Mesenchymal stem cell (in vitro differentiated cells and primary cell): ENCODE measurements at regions not wholly inside any gene's neighbourhood (a gene's known extent, or its start where the extent isn't known, plus 50 kb on each side); places are given as distances from the start of the nearest gene placed in this dataset.

Experiments
- DNase-seq: peaks from one replicate; pipeline ENCODE4 v3.0.0-alpha.2; 2013
- H2AFZ ChIP-seq: one replicate; pipeline ENCODE4 v1.6.1; 2013; ENCODE audit warnings: low read depth, mild to moderate bottlenecking, control low read depth, inconsistent platforms, low read length, moderate library complexity
- H2AK5ac ChIP-seq: 2 replicates; pipeline ENCODE4 v1.6.1; 2013; ENCODE audit warnings: low read length, moderate library complexity, mild to moderate bottlenecking, inconsistent platforms; ENCODE audit not compliant: severe bottlenecking
- H2BK120ac ChIP-seq: one replicate; pipeline ENCODE4 v1.6.1; 2013; ENCODE audit warnings: low read depth, mild to moderate bottlenecking, inconsistent platforms, low read length, moderate library complexity
- H2BK12ac ChIP-seq, 2 experiments: one replicate each; pipeline ENCODE4 v1.6.1; 2013; ENCODE audit warnings: inconsistent platforms in 2 of 2, low read length in 2 of 2, mild to moderate bottlenecking in 2 of 2, moderate library complexity in 2 of 2, control low read depth in 1 of 2
- H2BK15ac ChIP-seq: one replicate; pipeline ENCODE4 v1.6.1; 2013; ENCODE audit warnings: mild to moderate bottlenecking, low read depth, inconsistent platforms; ENCODE audit not compliant: poor library complexity, severe bottlenecking
- H2BK5ac ChIP-seq: 2 replicates; pipeline ENCODE4 v1.6.1; 2013; ENCODE audit warnings: low read depth, mild to moderate bottlenecking, low read length, control low read depth, inconsistent platforms; ENCODE audit not compliant: poor library complexity, severe bottlenecking
- H3K14ac ChIP-seq, 2 experiments: one replicate each; pipeline ENCODE4 v1.6.1; 2013; ENCODE audit warnings: inconsistent platforms in 2 of 2, low read length in 2 of 2, control low read depth in 1 of 2, mild to moderate bottlenecking in 1 of 2, moderate library complexity in 1 of 2
- H3K18ac ChIP-seq, 2 experiments: one replicate each; pipeline ENCODE4 v1.6.1; 2013; ENCODE audit warnings: inconsistent platforms in 2 of 2, low read length in 2 of 2, control low read depth in 1 of 2, low read depth in 1 of 2, mild to moderate bottlenecking in 1 of 2
- H3K23ac ChIP-seq, 2 experiments: one replicate each; pipeline ENCODE4 v1.6.1; 2013; ENCODE audit warnings: inconsistent platforms in 2 of 2, low read length in 2 of 2, mild to moderate bottlenecking in 2 of 2, moderate library complexity in 2 of 2, control low read depth in 1 of 2
- H3K27ac ChIP-seq: 2 replicates; pipeline ENCODE4 v1.5.1; 2013; ENCODE audit warnings: mild to moderate bottlenecking, moderate library complexity, low read length, control low read depth, inconsistent platforms; ENCODE audit not compliant: poor library complexity, severe bottlenecking
- H3K27me3 ChIP-seq, 2 experiments: 2 replicates each; pipeline versions ENCODE4 v1.6.1 to v1.7.0; 2013; ENCODE audit warnings: low read length in 2 of 2, mild to moderate bottlenecking in 2 of 2, moderate library complexity in 2 of 2, control low read depth in 1 of 2, inconsistent platforms in 1 of 2; ENCODE audit not compliant: control insufficient read depth in 1 of 2, insufficient read depth in 1 of 2
- H3K36me3 ChIP-seq, 2 experiments: 2 replicates each; pipeline versions ENCODE4 v1.6.1 to v1.7.0; 2013; ENCODE audit warnings: low read length in 2 of 2, control low read depth in 1 of 2, inconsistent platforms in 1 of 2, low read depth in 1 of 2, mild to moderate bottlenecking in 1 of 2; ENCODE audit not compliant: insufficient read depth in 2 of 2, control insufficient read depth in 1 of 2
- H3K4ac ChIP-seq, 2 experiments: one replicate each; pipeline ENCODE4 v1.6.1; 2013; ENCODE audit warnings: inconsistent platforms in 2 of 2, low read length in 2 of 2, mild to moderate bottlenecking in 2 of 2, moderate library complexity in 2 of 2, control low read depth in 1 of 2, low read depth in 1 of 2
- H3K4me1 ChIP-seq: 2 replicates; pipeline ENCODE4 v1.6.1; 2013; ENCODE audit warnings: low read depth, low read length, control low read depth; ENCODE audit not compliant: control insufficient read depth, insufficient read depth
- H3K4me2 ChIP-seq: 2 replicates; pipeline ENCODE4 v1.6.1; 2013; ENCODE audit warnings: low read length, mild to moderate bottlenecking, inconsistent platforms; ENCODE audit not compliant: poor library complexity, severe bottlenecking
- H3K4me3 ChIP-seq, 2 experiments: 2 replicates each; pipeline versions ENCODE4 v1.5.1 to v1.7.0; 2013; ENCODE audit warnings: low read length in 2 of 2, mild to moderate bottlenecking in 2 of 2, control low read depth in 1 of 2, low read depth in 1 of 2; ENCODE audit not compliant: insufficient read depth in 1 of 2
- H3K79me1 ChIP-seq: replicated peaks from 2 replicates; pipeline ENCODE4 v1.6.1; 2013; ENCODE audit warnings: mild to moderate bottlenecking, control low read depth, low read length, inconsistent platforms; ENCODE audit not compliant: poor library complexity, severe bottlenecking
- H3K9ac ChIP-seq: 2 replicates; pipeline ENCODE4 v1.7.0; 2013; ENCODE audit warnings: mild to moderate bottlenecking, low read length, moderate library complexity
- H3K9me3 ChIP-seq: 2 replicates; pipeline ENCODE4 v1.7.0; 2013; ENCODE audit warnings: mild to moderate bottlenecking, low read length; ENCODE audit not compliant: control insufficient read depth
- H4K8ac ChIP-seq: one replicate; pipeline ENCODE4 v1.6.1; 2013; ENCODE audit warnings: inconsistent platforms, mild to moderate bottlenecking, low read length, moderate library complexity
- H4K91ac ChIP-seq: one replicate; pipeline ENCODE4 v1.6.1; 2013; ENCODE audit warnings: mild to moderate bottlenecking, low read length, inconsistent platforms
- WGBS: methylation state at CpG from one replicate; pipeline ENCODE4 v1.1.7; 2013; ENCODE audit warnings: mixed read lengths; 5-methylcytosine and 5-hydroxymethylcytosine counted together

DNA sequence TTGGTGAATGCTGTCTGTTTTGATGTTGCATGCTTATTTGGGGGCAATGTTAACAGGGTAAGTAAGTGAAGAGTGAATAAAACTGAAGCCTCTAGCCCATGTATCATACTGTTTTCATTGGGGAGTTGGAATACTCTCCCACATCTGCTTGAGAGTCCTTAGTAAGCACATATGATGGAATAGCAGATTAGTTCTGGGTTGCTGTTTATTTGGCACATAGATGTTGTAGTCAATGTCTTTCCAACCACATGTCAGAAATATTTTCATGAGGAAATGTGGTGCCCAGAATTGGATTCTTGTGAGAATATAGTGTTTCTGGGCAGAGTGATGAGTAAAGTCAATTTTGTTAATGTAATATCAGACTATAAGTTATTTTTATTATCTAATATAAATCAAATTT, 611.7 kb upstream of the FTMT start:
- no peak overlapping the region for H3K18ac ChIP-seq
- H3K4me2 ChIP-seq: no peak overlapping the region
- no peak overlapping the region for H3K9ac ChIP-seq
- H2BK120ac ChIP-seq: no peak overlapping the region
- no peaks in the 10 kb centered on the region for H3K79me1 ChIP-seq
- no peak overlapping the region for H3K23ac ChIP-seq
- H3K27ac ChIP-seq: no peak overlapping the region
- H2AFZ ChIP-seq: no peak overlapping the region
- H3K27me3 ChIP-seq: no peaks in the 10 kb centered on the region
- no peak for DNase-seq
- H3K4me1 ChIP-seq: no peaks in the 10 kb centered on the region
- no peaks in the 10 kb centered on the region for H3K36me3 ChIP-seq
- no peak overlapping the region for H4K8ac ChIP-seq
- no peak overlapping the region for H3K4me3 ChIP-seq
- H3K14ac ChIP-seq: no peak overlapping the region
- H2AK5ac ChIP-seq: no peak overlapping the region
- no peak overlapping the region for H4K91ac ChIP-seq
- H2BK12ac ChIP-seq: no peak overlapping the region
- no peak overlapping the region for H2BK15ac ChIP-seq
- H2BK5ac ChIP-seq: no peak overlapping the region
- no peaks in the 10 kb centered on the region for H3K9me3 ChIP-seq
- H3K4ac ChIP-seq: no peak overlapping the region

DNA sequence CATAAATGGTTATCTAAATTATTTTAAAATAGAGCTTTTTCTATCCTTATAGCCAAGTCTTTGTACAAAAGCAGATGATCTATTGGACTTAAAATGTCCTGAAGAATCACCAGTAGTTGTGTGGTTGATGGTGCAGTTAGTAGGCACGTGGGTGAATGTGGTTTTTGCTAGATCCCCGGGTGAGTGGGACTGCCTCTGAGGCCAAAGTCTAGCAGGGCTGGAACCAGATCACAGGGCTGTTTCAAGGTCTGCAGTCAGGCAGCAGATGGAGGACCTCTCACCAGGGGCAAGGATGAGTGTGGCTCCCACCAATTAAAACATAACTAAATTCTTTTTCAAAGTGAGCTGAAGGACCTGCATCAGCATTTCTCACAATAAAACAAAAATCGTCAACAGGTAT, 604.7 kb upstream of the FTMT start:
- H3K4me2 ChIP-seq: no peak overlapping the region
- no peak overlapping the region for H2BK12ac ChIP-seq

DNA sequence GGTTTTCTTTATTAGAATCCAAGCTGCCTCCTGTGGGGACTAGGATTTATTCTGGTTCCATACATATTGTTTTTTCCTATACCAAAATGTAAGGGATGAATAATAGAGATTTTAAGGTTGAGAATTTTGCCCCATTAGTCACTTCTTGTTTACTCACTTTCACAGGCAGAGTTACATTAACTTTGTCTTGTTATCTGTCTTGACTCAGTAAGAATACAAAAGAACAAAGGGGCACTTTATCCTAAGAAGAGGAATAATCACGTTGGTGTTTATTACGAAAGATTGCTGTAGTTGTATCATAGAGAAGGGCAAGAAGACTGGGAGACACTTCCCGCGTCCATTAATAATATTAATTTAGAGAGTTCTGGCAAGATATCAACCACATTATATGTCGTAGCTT, 599.7 kb upstream of the FTMT start:
- Histone ChIP-seq H2BK5ac (no peak overlapping the region), H2BK12ac (no peak overlapping the region), H3K14ac (no peak overlapping the region), H4K8ac (no peak overlapping the region), H3K4ac (no peak overlapping the region), H3K18ac (no peak overlapping the region), H3K27ac (no peak overlapping the region), H2AFZ (no peak overlapping the region), H3K27me3 (no peaks in the 10 kb centered on the region), H3K4me1 (peaks cover 1% of the 10 kb centered on the region), H3K79me1 (no peaks in the 10 kb centered on the region), H3K9ac (no peak overlapping the region), H3K4me2 (no peak overlapping the region), H3K9me3 (no peaks in the 10 kb centered on the region), H2BK120ac (no peak overlapping the region), H3K23ac (no peak overlapping the region), H2AK5ac (no peak overlapping the region), H3K4me3 (no peak overlapping the region), H3K36me3 (no peaks in the 10 kb centered on the region), H2BK15ac (no peak overlapping the region), H4K91ac (no peak overlapping the region)
- 25% methylated on average over 2 of the region's 5 CpGs for WGBS
- DNase-seq: peak; percentile 8

More for the DNA sequence above, 604.7 kb upstream of the FTMT start:
- Histone ChIP-seq H3K18ac (no peak overlapping the region), H4K91ac (no peak overlapping the region), H3K79me1 (no peaks in the 10 kb centered on the region), H3K9ac (no peak overlapping the region), H2BK15ac (no peak overlapping the region), H2AFZ (no peak overlapping the region), H4K8ac (peak overlapping the region; percentile 41), H3K23ac (no peak overlapping the region), H3K9me3 (no peaks in the 10 kb centered on the region), H3K4me1 (peaks cover 2% of the 10 kb centered on the region), H2BK5ac (no peak overlapping the region), H3K27me3 (no peaks in the 10 kb centered on the region), H3K4me3 (no peak overlapping the region), H3K14ac (no peak overlapping the region), H3K27ac (no peak overlapping the region), H3K4ac (no peak overlapping the region), H3K36me3 (no peaks in the 10 kb centered on the region), H2BK120ac (no peak overlapping the region), H2AK5ac (no peak overlapping the region)
- no peak for DNase-seq
- WGBS: 83% methylated on average over 3 of the region's 3 CpGs

DNA sequence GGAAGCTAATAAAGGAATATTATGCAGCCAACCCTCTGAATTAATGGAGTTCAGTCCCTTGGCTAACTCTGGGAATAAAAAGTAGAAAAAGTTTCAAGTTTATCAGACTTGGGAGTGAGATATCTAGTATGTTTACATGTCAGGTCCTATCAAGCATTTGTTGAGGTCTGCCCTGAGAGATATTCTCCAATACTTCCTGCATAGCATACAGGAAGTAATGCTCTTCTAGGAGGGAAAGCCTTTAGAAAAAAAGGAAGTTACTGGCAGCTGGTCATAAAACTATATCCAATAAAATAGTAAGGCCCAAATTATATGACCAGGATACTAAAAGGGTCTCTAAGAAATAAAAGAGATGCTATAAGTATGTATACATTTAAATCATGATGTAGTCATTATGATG, 594.1 kb upstream of the FTMT start:
- Histone ChIP-seq H3K9me3 (peaks cover 4% of the 10 kb centered on the region), H3K79me1 (no peaks in the 10 kb centered on the region), H2BK15ac (no peak overlapping the region), H2AFZ (no peak overlapping the region), H3K4me1 (no peaks in the 10 kb centered on the region), H2AK5ac (no peak overlapping the region), H3K4me3 (no peak overlapping the region), H4K8ac (no peak overlapping the region), H3K9ac (no peak overlapping the region), H3K4ac (no peak overlapping the region), H3K23ac (no peak overlapping the region), H3K36me3 (no peaks in the 10 kb centered on the region), H4K91ac (no peak overlapping the region), H3K27me3 (no peaks in the 10 kb centered on the region), H2BK12ac (no peak overlapping the region), H3K18ac (no peak overlapping the region), H3K14ac (no peak overlapping the region), H3K4me2 (no peak overlapping the region), H3K27ac (no peak overlapping the region), H2BK5ac (no peak overlapping the region), H2BK120ac (no peak overlapping the region)
- no peak for DNase-seq
